Liver (tissue), 8 donors: ENCODE measurements at regions not wholly inside any gene's neighbourhood (a gene's known extent, or its start where the extent isn't known, plus 50 kb on each side); places are given as distances from the start of the nearest gene placed in this dataset.

ENCODE experiments used
- DNase-seq: peaks from one replicate; pipeline ENCODE4 v3.0.0-alpha.2; 2017; ENCODE audit warnings: low spot score
- H3K27ac ChIP-seq, 2 donors: one replicate each; pipeline ENCODE4 v1.7.0; 2013; ENCODE audit warnings: inconsistent platforms in 2 of 2, low read length in 2 of 2, control low read depth in 1 of 2, low read depth in 1 of 2, mild to moderate bottlenecking in 1 of 2
- H3K27me3 ChIP-seq, 4 donors: one replicate each; pipeline versions ENCODE4 v1.6.1 to v1.7.0; 2013; ENCODE audit warnings: low read length in 3 of 4, inconsistent platforms in 1 of 4, mild to moderate bottlenecking in 1 of 4, moderate library complexity in 1 of 4; ENCODE audit not compliant: control insufficient read depth in 4 of 4, insufficient read depth in 4 of 4
- H3K36me3 ChIP-seq, 4 donors: one replicate each; pipeline versions ENCODE4 v1.6.1 to v1.7.0; 2013; ENCODE audit warnings: low read length in 3 of 4, mild to moderate bottlenecking in 3 of 4, low read depth in 1 of 4, moderate library complexity in 1 of 4; ENCODE audit not compliant: control insufficient read depth in 4 of 4, insufficient read depth in 3 of 4
- H3K4me1 ChIP-seq, 4 donors: one replicate each; pipeline versions ENCODE4 v1.6.1 to v1.7.0; 2013; ENCODE audit warnings: low read length in 3 of 4, mild to moderate bottlenecking in 3 of 4, moderate library complexity in 1 of 4; ENCODE audit not compliant: control insufficient read depth in 4 of 4, insufficient read depth in 4 of 4
- H3K4me3 ChIP-seq, 3 donors: one replicate each; pipeline versions ENCODE4 v1.6.1 to v1.7.0; 2013; ENCODE audit warnings: low read length in 3 of 3, control low read depth in 1 of 3, low read depth in 1 of 3, mild to moderate bottlenecking in 1 of 3
- H3K9ac ChIP-seq, 2 donors: one replicate each; pipeline ENCODE4 v1.7.0; 2013; ENCODE audit warnings: low read length in 2 of 2, mild to moderate bottlenecking in 2 of 2, moderate library complexity in 2 of 2, control low read depth in 1 of 2, low read depth in 1 of 2
- H3K9me3 ChIP-seq, 4 donors: one replicate each; pipeline versions ENCODE4 v1.6.1 to v1.7.0; 2013; ENCODE audit warnings: low read length in 3 of 4; ENCODE audit not compliant: control insufficient read depth in 4 of 4
- CTCF ChIP-seq: fragments of 150-350 bp; IDR thresholded peaks from 2 replicates; pipeline ENCODE4 v1.5.1; 2017; ENCODE audit warnings: improper control_type of control experiment, low read depth, low read length; ENCODE audit not compliant: missing input control
- EGR1 ChIP-seq, 2 donors: IDR thresholded peaks; 2 replicates each; pipeline ENCODE4 v1.6.1; 2016 to 2018; ENCODE audit warnings: antibody characterized with exemption in 2 of 2, low read depth in 2 of 2
- FOXA1 ChIP-seq: IDR thresholded peaks from 2 replicates; pipeline ENCODE4 v1.6.1; 2016; ENCODE audit warnings: antibody characterized with exemption
- FOXA2 ChIP-seq: IDR thresholded peaks from 2 replicates; pipeline ENCODE4 v1.6.1; 2016; ENCODE audit warnings: antibody characterized with exemption
- GABPA ChIP-seq, 2 donors: IDR thresholded peaks in 1 of 2; conservative IDR thresholded peaks in 1 of 2; 2 replicates each; pipeline ENCODE4 v1.6.1; 2016; ENCODE audit warnings: antibody characterized with exemption in 2 of 2, mild to moderate bottlenecking in 1 of 2, moderate library complexity in 1 of 2
- HNF4A ChIP-seq, 2 donors: conservative IDR thresholded peaks; 2 replicates each; pipeline ENCODE4 v1.6.1; 2016; ENCODE audit warnings: antibody characterized with exemption in 2 of 2, mild to moderate bottlenecking in 2 of 2
- HNF4G ChIP-seq: IDR thresholded peaks from 2 replicates; pipeline ENCODE4 v1.6.1; 2016; ENCODE audit warnings: antibody characterized with exemption
- JUND ChIP-seq, 2 donors: IDR thresholded peaks; 2 replicates each; pipeline ENCODE4 v1.6.1; 2016; ENCODE audit warnings: antibody characterized with exemption in 2 of 2
- NR2F2 ChIP-seq: IDR thresholded peaks from 2 replicates; pipeline ENCODE4 v1.6.1; 2016; ENCODE audit warnings: antibody characterized with exemption
- RAD21 ChIP-seq, 2 donors: IDR thresholded peaks; 2 replicates each; pipeline ENCODE4 v1.6.1; 2016; ENCODE audit warnings: antibody characterized with exemption in 2 of 2, mild to moderate bottlenecking in 2 of 2
- REST ChIP-seq: IDR thresholded peaks from 2 replicates; pipeline ENCODE4 v1.6.1; 2016; ENCODE audit warnings: antibody characterized with exemption, mild to moderate bottlenecking
- RXRA ChIP-seq, 2 donors: IDR thresholded peaks; 2 replicates each; pipeline ENCODE4 v1.6.1; 2017 to 2018; ENCODE audit warnings: antibody characterized with exemption in 2 of 2, mild to moderate bottlenecking in 1 of 2
- SP1 ChIP-seq: IDR thresholded peaks from 2 replicates; pipeline ENCODE4 v1.6.1; 2018; ENCODE audit warnings: antibody characterized with exemption, mild to moderate bottlenecking
- TAF1 ChIP-seq: conservative IDR thresholded peaks from 2 replicates; pipeline ENCODE4 v1.6.1; 2016; ENCODE audit warnings: antibody characterized with exemption, mild to moderate bottlenecking
- YY1 ChIP-seq: IDR thresholded peaks from 2 replicates; pipeline ENCODE4 v1.6.1; 2016; ENCODE audit warnings: antibody characterized with exemption, mild to moderate bottlenecking
- WGBS: extraction: QIAGEN DNeasy Blood & Tissue Kit; methylation state at CpG from one replicate; pipeline ENCODE4 v1.1.7; 2013; 5-methylcytosine and 5-hydroxymethylcytosine counted together
- TF ChIP-seq, protein P1 (sequence below): IDR thresholded peaks from 2 replicates; pipeline ENCODE4 v1.6.1; 2016; ENCODE audit warnings: antibody characterized with exemption
- TF ChIP-seq, protein P2 (sequence below): IDR thresholded peaks from 2 replicates; pipeline ENCODE4 v1.6.1; 2016; ENCODE audit warnings: antibody characterized with exemption
- TF ChIP-seq, protein P3 (sequence below): IDR thresholded peaks from 2 replicates; pipeline ENCODE4 v1.6.1; 2016; ENCODE audit warnings: antibody characterized with exemption
- donor health status: healthy.
- donor health status: healthy.
- donor health status: healthy.
- donor health status: healthy.
- donor health status: healthy.

GRCh38 chr5:68757626-68758212 lies 336.1 kb upstream of the SLC30A5 start (continued):
- TF ChIP-seq REST (peak; percentile 55), HNF4G (peak; percentile 99)

DNA sequence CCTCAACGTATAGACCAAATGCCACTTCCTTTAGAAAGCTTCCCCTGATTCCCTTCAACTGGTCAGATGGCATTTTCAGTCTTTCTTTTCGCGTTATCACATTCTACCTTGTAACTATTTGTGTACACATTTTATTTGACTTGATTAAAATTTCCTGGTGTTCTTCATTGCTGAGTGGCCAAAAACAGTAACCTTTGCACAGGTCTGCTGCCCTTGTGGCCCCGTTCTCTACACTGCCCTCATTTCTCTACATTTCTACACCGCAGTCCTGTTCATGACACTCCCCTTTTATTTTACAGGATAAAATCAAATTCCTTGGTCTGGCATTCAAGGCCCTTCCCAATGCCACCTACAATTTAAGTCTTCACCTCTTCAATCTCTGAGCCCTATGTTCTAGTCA lies 334.2 kb upstream of the SLC30A5 start:
- 38% methylated on average over 5 of the region's 5 CpGs for WGBS

More for the DNA sequence above, 334.2 kb upstream of the SLC30A5 start:
- Histone ChIP-seq H3K9me3 (no peaks in the 10 kb centered on the region), H3K36me3 (no peaks in the 10 kb centered on the region), H3K4me3 (peak overlapping the region; percentile 22 to 50 (median 35)), H3K4me1 (peaks cover 3 to 36% (median 20%) of the 10 kb centered on the region in 4 donors), H3K27ac (peak overlapping the region; percentile 39 to 90), H3K27me3 (no peaks in the 10 kb centered on the region), H3K9ac (peak overlapping the region in 1 of 2 donors; percentile 19)
- no peak for DNase-seq
- TF ChIP-seq, protein P1, sequence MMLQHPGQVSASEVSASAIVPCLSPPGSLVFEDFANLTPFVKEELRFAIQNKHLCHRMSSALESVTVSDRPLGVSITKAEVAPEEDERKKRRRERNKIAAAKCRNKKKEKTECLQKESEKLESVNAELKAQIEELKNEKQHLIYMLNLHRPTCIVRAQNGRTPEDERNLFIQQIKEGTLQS: no peak
- TF ChIP-seq TAF1 (peak; percentile 28), REST (peak; percentile 42), RXRA (IDR thresholded peaks at IDR 0.05) (peak; percentile 81 to 86), HNF4G (peak; percentile 95), YY1 (peak; percentile 74), FOXA2 (peak; percentile 11), NR2F2 (peak; percentile 40), GABPA (IDR thresholded peaks at IDR 0.05 in 1 of 2, conservative IDR thresholded peaks at IDR 0.05 in 1 of 2) (peak in 1 of 2 donors; percentile 23), JUND (IDR thresholded peaks at IDR 0.05) (peak in 1 of 2 donors; percentile 53), SP1 (peak; percentile 85), RAD21 (IDR thresholded peaks at IDR 0.05) (peak; percentile 55 to 60), CTCF (no peak), HNF4A (conservative IDR thresholded peaks at IDR 0.05) (peak; percentile 99 to 100), EGR1 (IDR thresholded peaks at IDR 0.05; ENCODE audit: low read depth in 2 of 2) (peak in 1 of 2 donors; percentile 22), FOXA1 (no peak)
- TF ChIP-seq, protein P2, sequence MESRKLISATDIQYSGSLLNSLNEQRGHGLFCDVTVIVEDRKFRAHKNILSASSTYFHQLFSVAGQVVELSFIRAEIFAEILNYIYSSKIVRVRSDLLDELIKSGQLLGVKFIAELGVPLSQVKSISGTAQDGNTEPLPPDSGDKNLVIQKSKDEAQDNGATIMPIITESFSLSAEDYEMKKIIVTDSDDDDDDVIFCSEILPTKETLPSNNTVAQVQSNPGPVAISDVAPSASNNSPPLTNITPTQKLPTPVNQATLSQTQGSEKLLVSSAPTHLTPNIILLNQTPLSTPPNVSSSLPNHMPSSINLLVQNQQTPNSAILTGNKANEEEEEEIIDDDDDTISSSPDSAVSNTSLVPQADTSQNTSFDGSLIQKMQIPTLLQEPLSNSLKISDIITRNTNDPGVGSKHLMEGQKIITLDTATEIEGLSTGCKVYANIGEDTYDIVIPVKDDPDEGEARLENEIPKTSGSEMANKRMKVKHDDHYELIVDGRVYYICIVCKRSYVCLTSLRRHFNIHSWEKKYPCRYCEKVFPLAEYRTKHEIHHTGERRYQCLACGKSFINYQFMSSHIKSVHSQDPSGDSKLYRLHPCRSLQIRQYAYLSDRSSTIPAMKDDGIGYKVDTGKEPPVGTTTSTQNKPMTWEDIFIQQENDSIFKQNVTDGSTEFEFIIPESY: peak; percentile 82
- TF ChIP-seq, protein P3, sequence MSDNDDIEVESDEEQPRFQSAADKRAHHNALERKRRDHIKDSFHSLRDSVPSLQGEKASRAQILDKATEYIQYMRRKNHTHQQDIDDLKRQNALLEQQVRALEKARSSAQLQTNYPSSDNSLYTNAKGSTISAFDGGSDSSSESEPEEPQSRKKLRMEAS: peak; percentile 75
